ENCODE measurements at regions not wholly inside any gene's neighbourhood (a gene's known extent, or its start where the extent isn't known, plus 50 kb on each side); places are given as distances from the start of the nearest gene placed in this dataset.

GRCh38 chr20:41892031-41892430 lies 273.9 kb upstream of the CHD6 start:
- no peak for DNase-seq (ENCODE audit: extremely low spot score in 2 of 2)
- H3K4me1 ChIP-seq, result no peaks in the 10 kb centered on the region
- H3K4me3 ChIP-seq, result no peak overlapping the region
- intact Hi-C loops (cut with DNase I), result no loop called here
- no peaks in the 10 kb centered on the region for H3K36me3 ChIP-seq
- no peak overlapping the region for H3K27ac ChIP-seq
- TF ChIP-seq POLR2AphosphoS5 (IDR thresholded peaks at IDR 0.05; ENCODE audit: insufficient read depth in 1 of 2, low read depth in 1 of 2), result no peak
- TF ChIP-seq POLR2A (IDR thresholded peaks at IDR 0.05), result no peak
- no peak for TF ChIP-seq CTCF (IDR thresholded peaks at IDR 0.05)
- H3K27me3 ChIP-seq, result no peaks in the 10 kb centered on the region
- no peaks in the 10 kb centered on the region for H3K9me3 ChIP-seq

- Histone ChIP-seq H3K4me3 (no peak overlapping the region), H3K27ac (no peak overlapping the region), H3K27me3 (no peaks in the 10 kb centered on the region), H3K36me3 (no peaks in the 10 kb centered on the region), H3K9me3 (no peaks in the 10 kb centered on the region), H3K4me1 (no peaks in the 10 kb centered on the region)
- intact Hi-C loops (cut with DNase I), result no loop called here
- no peak for DNase-seq (ENCODE audit: extremely low spot score in 2 of 2)
- TF ChIP-seq POLR2AphosphoS5 (IDR thresholded peaks at IDR 0.05; ENCODE audit: insufficient read depth in 1 of 2, low read depth in 1 of 2), result no peak
- TF ChIP-seq CTCF (IDR thresholded peaks at IDR 0.05), result no peak
- TF ChIP-seq POLR2A (IDR thresholded peaks at IDR 0.05), result no peak
These were observed 271.7 kb upstream of the CHD6 start for GRCh38 chr20:41889844-41890224.

GRCh38 chr20:41889126-41889843 lies 271.1 kb upstream of the CHD6 start:
- intact Hi-C loops (cut with DNase I), result no loop called here
- DNase-seq (ENCODE audit: extremely low spot score in 2 of 2), result no peak
- TF ChIP-seq POLR2AphosphoS5 (IDR thresholded peaks at IDR 0.05; ENCODE audit: insufficient read depth in 1 of 2, low read depth in 1 of 2) (no peak), POLR2A (IDR thresholded peaks at IDR 0.05) (no peak), CTCF (IDR thresholded peaks at IDR 0.05) (no peak)

GRCh38 chr20:41888434-41888833 lies 270.3 kb upstream of the CHD6 start:
- H3K4me1 ChIP-seq, result no peaks in the 10 kb centered on the region
- H3K4me3 ChIP-seq, result no peak overlapping the region
- no peak for TF ChIP-seq CTCF (IDR thresholded peaks at IDR 0.05)
- TF ChIP-seq POLR2A (IDR thresholded peaks at IDR 0.05), result no peak
- TF ChIP-seq POLR2AphosphoS5 (IDR thresholded peaks at IDR 0.05; ENCODE audit: insufficient read depth in 1 of 2, low read depth in 1 of 2), result no peak
- no peaks in the 10 kb centered on the region for H3K9me3 ChIP-seq
- H3K27ac ChIP-seq, result no peak overlapping the region
- no peaks in the 10 kb centered on the region for H3K27me3 ChIP-seq
- intact Hi-C loops (cut with DNase I), result no loop called here
- DNase-seq (ENCODE audit: extremely low spot score in 2 of 2), result no peak
- H3K36me3 ChIP-seq, result no peaks in the 10 kb centered on the region

More at GRCh38 chr20:41889126-41889843, 271.1 kb upstream of the CHD6 start:
- H3K4me3 ChIP-seq, result no peak overlapping the region
- no peaks in the 10 kb centered on the region for H3K36me3 ChIP-seq
- no peak overlapping the region for H3K27ac ChIP-seq
- no peaks in the 10 kb centered on the region for H3K4me1 ChIP-seq
- H3K27me3 ChIP-seq, result no peaks in the 10 kb centered on the region
- no peaks in the 10 kb centered on the region for H3K9me3 ChIP-seq

- no peak overlapping the region for H3K27ac ChIP-seq
- no peak for DNase-seq (ENCODE audit: extremely low spot score in 2 of 2)
- no peaks in the 10 kb centered on the region for H3K27me3 ChIP-seq
- H3K9me3 ChIP-seq, result no peaks in the 10 kb centered on the region
- no peak overlapping the region for H3K4me3 ChIP-seq
- no peaks in the 10 kb centered on the region for H3K4me1 ChIP-seq
- intact Hi-C loops (cut with DNase I), result no loop called here
- no peak for TF ChIP-seq POLR2A (IDR thresholded peaks at IDR 0.05)
- no peak for TF ChIP-seq CTCF (IDR thresholded peaks at IDR 0.05)
- no peak for TF ChIP-seq POLR2AphosphoS5 (IDR thresholded peaks at IDR 0.05; ENCODE audit: insufficient read depth in 1 of 2, low read depth in 1 of 2)
- no peaks in the 10 kb centered on the region for H3K36me3 ChIP-seq
These were observed 269.3 kb upstream of the CHD6 start for GRCh38 chr20:41887500-41887899.

Data from vagina (tissue), 2 donors.